GM19240 (cell line): ENCODE measurements at regions not wholly inside any gene's neighbourhood (a gene's known extent, or its start where the extent isn't known, plus 50 kb on each side); places are given as distances from the start of the nearest gene placed in this dataset.
"Not testable (repeated sequence)": the region's sequence is repeated elsewhere in the genome, so short reads cannot be mapped to it uniquely, and the experiment has no call there.

ENCODE experiments used
- DNase-seq: peaks from one replicate; pipeline ENCODE4 v3.0.0; 2011; ENCODE audit warnings: low spot score; ENCODE audit not compliant: insufficient read length

- DNase-seq: no peak
These were observed 801.9 kb downstream of the BRINP3 start for GRCh38 chr1:189675712-189676244.

GRCh38 chr1:189678779-189679178 is 798.9 kb downstream of the BRINP3 start:
- no peak for DNase-seq

GRCh38 chr1:189681252-189681919 is 796.3 kb downstream of the BRINP3 start:
- no peak for DNase-seq

GRCh38 chr1:189682591-189682990 is 795.1 kb downstream of the BRINP3 start:
- DNase-seq: no peak

- no peak for DNase-seq
These were observed 791.4 kb downstream of the BRINP3 start for GRCh38 chr1:189686288-189686687.

GRCh38 chr1:189693140-189693539 is 784.5 kb downstream of the BRINP3 start:
- DNase-seq: no peak

GRCh38 chr1:189696297-189696696 is 781.4 kb downstream of the BRINP3 start:
- DNase-seq: no peak

- no peak for DNase-seq
These were observed 780.6 kb downstream of the BRINP3 start for GRCh38 chr1:189697113-189697512.

- no peak for DNase-seq
These were observed 776.1 kb downstream of the BRINP3 start for GRCh38 chr1:189701606-189702005.

GRCh38 chr1:189706594-189706993 is 771.1 kb downstream of the BRINP3 start:
- DNase-seq: no peak

GRCh38 chr1:189708674-189709073 is 769.0 kb downstream of the BRINP3 start:
- DNase-seq: no peak

- DNase-seq: not testable (repeated sequence)
These were observed 759.4 kb downstream of the BRINP3 start for GRCh38 chr1:189718147-189718795.

GRCh38 chr1:189726806-189727205 is 750.9 kb downstream of the BRINP3 start:
- no peak for DNase-seq

- DNase-seq: no peak
These were observed 726.4 kb downstream of the BRINP3 start for GRCh38 chr1:189751311-189751710.

GRCh38 chr1:189752461-189752995 is 725.1 kb downstream of the BRINP3 start:
- no peak for DNase-seq

GRCh38 chr1:189755100-189755499 is 722.6 kb downstream of the BRINP3 start:
- DNase-seq: not testable (repeated sequence)

- DNase-seq: no peak
These were observed 713.0 kb downstream of the BRINP3 start for GRCh38 chr1:189764391-189765320.

GRCh38 chr1:189769448-189769847 is 708.2 kb downstream of the BRINP3 start:
- no peak for DNase-seq

GRCh38 chr1:189774721-189775287 is 702.9 kb downstream of the BRINP3 start:
- DNase-seq: no peak

- DNase-seq: no peak
These were observed 702.3 kb downstream of the BRINP3 start for GRCh38 chr1:189775343-189775742.

GRCh38 chr1:189779034-189779433 is 698.6 kb downstream of the BRINP3 start:
- no peak for DNase-seq
